Osteocyte (in vitro differentiated cells): ENCODE measurements at regions not wholly inside any gene's neighbourhood (a gene's known extent, or its start where the extent isn't known, plus 50 kb on each side); places are given as distances from the start of the nearest gene placed in this dataset.
A peak's percentile ranks its signal among the peaks of the same experiment; 100 is the strongest.

Experiments
- DNase-seq: peaks from one replicate; pipeline ENCODE4 v3.0.0; 2021; ENCODE audit warnings: mixed read lengths; ENCODE audit not compliant: unreplicated experiment; ENCODE audit errors: extremely low spot score
- H3K27ac Mint-ChIP-seq: one replicate; pipeline ENCODE4 v1.8.0; 2021; ENCODE audit warnings: mild to moderate bottlenecking, mixed read lengths; ENCODE audit not compliant: unreplicated experiment
- H3K27me3 Mint-ChIP-seq: one replicate; pipeline ENCODE4 v1.8.0; 2021; ENCODE audit warnings: mixed read lengths; ENCODE audit not compliant: unreplicated experiment
- H3K36me3 Mint-ChIP-seq: one replicate; pipeline ENCODE4 v1.8.0; 2021; ENCODE audit warnings: mixed read lengths; ENCODE audit not compliant: unreplicated experiment
- H3K4me1 Mint-ChIP-seq: one replicate; pipeline ENCODE4 v1.8.0; 2021; ENCODE audit warnings: mixed read lengths; ENCODE audit not compliant: unreplicated experiment
- H3K4me3 Mint-ChIP-seq: one replicate; pipeline ENCODE4 v1.8.0; 2021; ENCODE audit warnings: mild to moderate bottlenecking, moderate library complexity, mixed read lengths; ENCODE audit not compliant: unreplicated experiment
- H3K9me3 Mint-ChIP-seq: one replicate; pipeline ENCODE4 v1.8.0; 2021; ENCODE audit warnings: mixed read lengths; ENCODE audit not compliant: unreplicated experiment
- CTCF ChIP-seq: fragments of 200-600 bp; sonication (generic); IDR thresholded peaks from 2 replicates; pipeline ENCODE4 v1.5.0; 2021; ENCODE audit warnings: antibody characterized with exemption, mild to moderate bottlenecking, moderate library complexity

- Mint-ChIP-seq H3K4me3 (no peak overlapping the region), H3K27ac (no peak overlapping the region), H3K9me3 (no peaks in the 10 kb centered on the region), H3K27me3 (no peaks in the 10 kb centered on the region), H3K4me1 (peaks cover 4% of the 10 kb centered on the region), H3K36me3 (no peaks in the 10 kb centered on the region)
- TF ChIP-seq CTCF: no peak
- DNase-seq: no peak
Measured at GRCh38 chr9:17083258-17083657, 51.6 kb upstream of the CNTLN start.

- H3K27me3 Mint-ChIP-seq: no peaks in the 10 kb centered on the region
- H3K9me3 Mint-ChIP-seq: no peaks in the 10 kb centered on the region
- no peak overlapping the region for H3K4me3 Mint-ChIP-seq
- DNase-seq: no peak
- H3K27ac Mint-ChIP-seq: no peak overlapping the region
- TF ChIP-seq CTCF: peak; percentile 32
- peaks cover 4% of the 10 kb centered on the region for H3K4me1 Mint-ChIP-seq
- H3K36me3 Mint-ChIP-seq: no peaks in the 10 kb centered on the region
Measured at GRCh38 chr9:17082343-17083064, 52.3 kb upstream of the CNTLN start.

- Mint-ChIP-seq H3K4me3 (no peak overlapping the region), H3K9me3 (no peaks in the 10 kb centered on the region), H3K4me1 (peaks cover 4% of the 10 kb centered on the region), H3K27ac (no peak overlapping the region), H3K27me3 (no peaks in the 10 kb centered on the region), H3K36me3 (no peaks in the 10 kb centered on the region)
- DNase-seq: no peak
- TF ChIP-seq CTCF: no peak
Measured at GRCh38 chr9:17081814-17082213, 53.0 kb upstream of the CNTLN start.

- Mint-ChIP-seq H3K9me3 (no peaks in the 10 kb centered on the region), H3K27ac (no peak overlapping the region), H3K4me3 (no peak overlapping the region), H3K4me1 (peaks cover 4% of the 10 kb centered on the region), H3K27me3 (no peaks in the 10 kb centered on the region), H3K36me3 (no peaks in the 10 kb centered on the region)
- TF ChIP-seq CTCF: no peak
- no peak for DNase-seq
Measured at GRCh38 chr9:17081351-17081750, 53.5 kb upstream of the CNTLN start.

- no peaks in the 10 kb centered on the region for H3K9me3 Mint-ChIP-seq
- H3K36me3 Mint-ChIP-seq: no peaks in the 10 kb centered on the region
- TF ChIP-seq CTCF: no peak
- H3K4me3 Mint-ChIP-seq: no peak overlapping the region
- no peak for DNase-seq
- H3K4me1 Mint-ChIP-seq: peaks cover 2% of the 10 kb centered on the region
- no peaks in the 10 kb centered on the region for H3K27me3 Mint-ChIP-seq
- no peak overlapping the region for H3K27ac Mint-ChIP-seq
Measured at GRCh38 chr9:17075758-17076485, 58.9 kb upstream of the CNTLN start.
